DMS153 treated with DMSO at 0.1 percent for 48 hours (cell line): ENCODE measurements at regions not wholly inside any gene's neighbourhood (a gene's known extent, or its start where the extent isn't known, plus 50 kb on each side); places are given as distances from the start of the nearest gene placed in this dataset.

ENCODE experiments used
- DNase-seq: peaks from one replicate; lab custom pipeline; 2025; ENCODE audit not compliant: unreplicated experiment; lab: John Stamatoyannopoulos, UW

GRCh38 chr22:47928631-47929030, 1166.2 kb downstream of the TBC1D22A start:
- no peak for DNase-seq

GRCh38 chr22:47927648-47928210, 1165.3 kb downstream of the TBC1D22A start:
- no peak for DNase-seq

- DNase-seq = no peak
Observed at GRCh38 chr22:47923011-47923427, 1160.6 kb downstream of the TBC1D22A start.

GRCh38 chr22:47921906-47922305, 1159.5 kb downstream of the TBC1D22A start:
- DNase-seq = no peak

GRCh38 chr22:47920380-47920959, 1158.0 kb downstream of the TBC1D22A start:
- no peak for DNase-seq

- no peak for DNase-seq
Observed at GRCh38 chr22:47919893-47920292, 1157.4 kb downstream of the TBC1D22A start.

- DNase-seq = no peak
Observed at GRCh38 chr22:47919001-47919441, 1156.6 kb downstream of the TBC1D22A start.

- no peak for DNase-seq
Observed at GRCh38 chr22:47918276-47918921, 1155.9 kb downstream of the TBC1D22A start.

- DNase-seq = no peak
Observed at GRCh38 chr22:47914481-47915097, 1152.1 kb downstream of the TBC1D22A start.

- DNase-seq = no peak
Observed at GRCh38 chr22:47902646-47903180, 1140.3 kb downstream of the TBC1D22A start.

- no peak for DNase-seq
Observed at GRCh38 chr22:47901911-47902310, 1139.5 kb downstream of the TBC1D22A start.

GRCh38 chr22:47899894-47900293, 1137.4 kb downstream of the TBC1D22A start:
- no peak for DNase-seq

- DNase-seq = no peak
Observed at GRCh38 chr22:47898946-47899345, 1136.5 kb downstream of the TBC1D22A start.

GRCh38 chr22:47891609-47892008, 1129.2 kb downstream of the TBC1D22A start:
- no peak for DNase-seq

- no peak for DNase-seq
Observed at GRCh38 chr22:47888817-47889216, 1126.4 kb downstream of the TBC1D22A start.

- no peak for DNase-seq
Observed at GRCh38 chr22:47884775-47885174, 1122.3 kb downstream of the TBC1D22A start.

- no peak for DNase-seq
Observed at GRCh38 chr22:47884200-47884599, 1121.8 kb downstream of the TBC1D22A start.

GRCh38 chr22:47883757-47884156, 1121.3 kb downstream of the TBC1D22A start:
- DNase-seq = no peak

- DNase-seq = no peak
Observed at GRCh38 chr22:47879346-47879745, 1116.9 kb downstream of the TBC1D22A start.

- no peak for DNase-seq
Observed at GRCh38 chr22:47878460-47878859, 1116.0 kb downstream of the TBC1D22A start.

- no peak for DNase-seq
Observed at GRCh38 chr22:47872761-47873535, 1110.5 kb downstream of the TBC1D22A start.
